ENCODE measurements at regions not wholly inside any gene's neighbourhood (a gene's known extent, or its start where the extent isn't known, plus 50 kb on each side); places are given as distances from the start of the nearest gene placed in this dataset.

- no peak for TF ChIP-seq CTCF (IDR thresholded peaks at IDR 0.05 in 4 of 5, conservative IDR thresholded peaks at IDR 0.05 in 1 of 5)
- TF ChIP-seq POLR2A (IDR thresholded peaks at IDR 0.05), result no peak
These were observed 363.8 kb upstream of the TMEM132C start for GRCh38 chr12:127903146-127903545.

Data from gastrocnemius medialis (tissue), 4 donors.